ENCODE measurements at regions not wholly inside any gene's neighbourhood (a gene's known extent, or its start where the extent isn't known, plus 50 kb on each side); places are given as distances from the start of the nearest gene placed in this dataset.
"Not testable (repeated sequence)": the region's sequence is repeated elsewhere in the genome, so short reads cannot be mapped to it uniquely, and the experiment has no call there.

- H3K27me3 ChIP-seq (ENCODE audit: control insufficient read depth, low read length): no peaks in the 10 kb centered on the region
- H3K79me2 ChIP-seq (ENCODE audit: control insufficient read depth, low read length): no peaks in the 10 kb centered on the region
- H3K27ac ChIP-seq (ENCODE audit: low read depth, low read length): no peak overlapping the region
Observed at GRCh38 chr14:46519121-46519520, 132.5 kb downstream of the RPL10L start.

GRCh38 chr14:46508752-46509151, 142.8 kb downstream of the RPL10L start:
- not testable (repeated sequence) for H3K27me3 ChIP-seq (ENCODE audit: control insufficient read depth, low read length); H4K20me1 ChIP-seq (ENCODE audit: control insufficient read depth, insufficient read depth, low read depth, low read length); H3K4me1 ChIP-seq (ENCODE audit: control insufficient read depth, low read length); H3K36me3 ChIP-seq (ENCODE audit: control insufficient read depth, low read length); H3K79me2 ChIP-seq (ENCODE audit: control insufficient read depth, low read length); H3K4me2 ChIP-seq (ENCODE audit: low read length); H3K9me2 ChIP-seq (replicated peaks; ENCODE audit: control insufficient read depth, low read length); H3F3A ChIP-seq (ENCODE audit: control insufficient read depth, insufficient read depth); H3K27ac ChIP-seq (ENCODE audit: low read depth, low read length); H3K9me3 ChIP-seq (ENCODE audit: control insufficient read depth, insufficient read depth, low read length); H3K4me3 ChIP-seq (ENCODE audit: low read length)

More at GRCh38 chr14:46519121-46519520, 132.5 kb downstream of the RPL10L start:
- no peaks in the 10 kb centered on the region for H4K20me1 ChIP-seq (ENCODE audit: control insufficient read depth, insufficient read depth, low read depth, low read length)
- no peaks in the 10 kb centered on the region for H3F3A ChIP-seq (ENCODE audit: control insufficient read depth, insufficient read depth)
- H3K4me2 ChIP-seq (ENCODE audit: low read length): no peak overlapping the region
- H3K4me3 ChIP-seq (ENCODE audit: low read length): no peak overlapping the region
- TF ChIP-seq CTCF (IDR thresholded peaks at IDR 0.05; ENCODE audit: low read depth, low read length, poor library complexity, severe bottlenecking): no peak
- no peak for TF ChIP-seq EZH2phosphoT487 (IDR thresholded peaks at IDR 0.05; ENCODE audit: borderline replicate concordance, low read length)
- no peaks in the 10 kb centered on the region for H3K4me1 ChIP-seq (ENCODE audit: control insufficient read depth, low read length)
- no peaks in the 10 kb centered on the region for H3K9me3 ChIP-seq (ENCODE audit: control insufficient read depth, insufficient read depth, low read length)
- H3K9me2 ChIP-seq (replicated peaks; ENCODE audit: control insufficient read depth, low read length): no peaks in the 10 kb centered on the region
- H3K36me3 ChIP-seq (ENCODE audit: control insufficient read depth, low read length): no peaks in the 10 kb centered on the region

GRCh38 chr14:46499521-46499920, 152.1 kb downstream of the RPL10L start:
- no peak overlapping the region for H3K4me2 ChIP-seq (ENCODE audit: low read length)
- H3K9me3 ChIP-seq (ENCODE audit: control insufficient read depth, insufficient read depth, low read length): no peaks in the 10 kb centered on the region
- H3K27me3 ChIP-seq (ENCODE audit: control insufficient read depth, low read length): no peaks in the 10 kb centered on the region
- H3K4me1 ChIP-seq (ENCODE audit: control insufficient read depth, low read length): no peaks in the 10 kb centered on the region
- H3K79me2 ChIP-seq (ENCODE audit: control insufficient read depth, low read length): no peaks in the 10 kb centered on the region
- no peaks in the 10 kb centered on the region for H3K9me2 ChIP-seq (replicated peaks; ENCODE audit: control insufficient read depth, low read length)
- TF ChIP-seq CTCF (IDR thresholded peaks at IDR 0.05; ENCODE audit: low read depth, low read length, poor library complexity, severe bottlenecking): no peak
- TF ChIP-seq EZH2phosphoT487 (IDR thresholded peaks at IDR 0.05; ENCODE audit: borderline replicate concordance, low read length): no peak
- no peak overlapping the region for H3K27ac ChIP-seq (ENCODE audit: low read depth, low read length)
- H3F3A ChIP-seq (ENCODE audit: control insufficient read depth, insufficient read depth): no peaks in the 10 kb centered on the region
- H3K4me3 ChIP-seq (ENCODE audit: low read length): no peak overlapping the region
- no peaks in the 10 kb centered on the region for H4K20me1 ChIP-seq (ENCODE audit: control insufficient read depth, insufficient read depth, low read depth, low read length)
- no peaks in the 10 kb centered on the region for H3K36me3 ChIP-seq (ENCODE audit: control insufficient read depth, low read length)

GRCh38 chr14:46496409-46496808, 155.2 kb downstream of the RPL10L start:
- Histone ChIP-seq H3K27ac (ENCODE audit: low read depth, low read length) (no peak overlapping the region), H3K9me2 (replicated peaks; ENCODE audit: control insufficient read depth, low read length) (no peaks in the 10 kb centered on the region), H3K4me1 (ENCODE audit: control insufficient read depth, low read length) (no peaks in the 10 kb centered on the region), H3K27me3 (ENCODE audit: control insufficient read depth, low read length) (no peaks in the 10 kb centered on the region), H3F3A (ENCODE audit: control insufficient read depth, insufficient read depth) (no peaks in the 10 kb centered on the region), H3K4me2 (ENCODE audit: low read length) (no peak overlapping the region), H3K4me3 (ENCODE audit: low read length) (no peak overlapping the region), H3K79me2 (ENCODE audit: control insufficient read depth, low read length) (no peaks in the 10 kb centered on the region), H3K9me3 (ENCODE audit: control insufficient read depth, insufficient read depth, low read length) (no peaks in the 10 kb centered on the region), H4K20me1 (ENCODE audit: control insufficient read depth, insufficient read depth, low read depth, low read length) (no peaks in the 10 kb centered on the region), H3K36me3 (ENCODE audit: control insufficient read depth, low read length) (no peaks in the 10 kb centered on the region)
- TF ChIP-seq CTCF (IDR thresholded peaks at IDR 0.05; ENCODE audit: low read depth, low read length, poor library complexity, severe bottlenecking): no peak
- TF ChIP-seq EZH2phosphoT487 (IDR thresholded peaks at IDR 0.05; ENCODE audit: borderline replicate concordance, low read length): no peak
